ENCODE measurements at regions not wholly inside any gene's neighbourhood (a gene's known extent, or its start where the extent isn't known, plus 50 kb on each side); places are given as distances from the start of the nearest gene placed in this dataset.

DNA sequence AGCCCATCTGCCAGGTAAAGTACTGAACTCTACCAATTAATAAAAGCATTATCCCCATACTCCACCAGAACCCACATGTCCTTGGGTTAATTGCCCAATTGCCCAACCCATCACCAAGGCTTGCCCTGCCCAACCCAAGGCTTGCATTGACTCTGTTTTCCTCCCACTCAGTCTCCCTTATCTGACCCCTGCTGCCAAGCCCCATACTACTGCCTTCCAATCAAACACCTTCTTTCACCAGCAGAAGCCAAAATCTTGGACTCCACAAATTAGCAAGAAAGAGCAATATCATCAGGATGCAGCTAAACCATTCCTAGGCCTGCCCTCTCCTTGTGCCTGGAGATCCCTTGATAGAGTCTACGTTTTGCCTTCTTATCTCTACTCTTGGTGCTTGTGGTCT lies 602.9 kb downstream of the NTRK3 start:
- Histone ChIP-seq H3K14ac (ENCODE audit: insufficient read length) (no peak overlapping the region), H2AK5ac (ENCODE audit: low read depth, low read length) (no peak overlapping the region), H3K23ac (ENCODE audit: insufficient read length) (no peak overlapping the region), H4K20me1 (replicated peaks in 1 of 2; ENCODE audit: control insufficient read depth in 1 of 2, insufficient read depth in 2 of 2, low read length in 2 of 2) (no peaks in the 10 kb centered on the region), H2BK20ac (ENCODE audit: low read length) (no peak overlapping the region), H4K8ac (ENCODE audit: extremely low read depth, insufficient read depth, low read length) (no peak overlapping the region), H3K56ac (replicated peaks; ENCODE audit: insufficient read length, low read depth, low read length) (no peak overlapping the region), H3K4me2 (ENCODE audit: insufficient read depth in 1 of 2, low read depth in 2 of 2, low read length in 2 of 2) (no peak overlapping the region), H2BK120ac (replicated peaks; ENCODE audit: low read depth, low read length) (no peak overlapping the region), H2BK15ac (ENCODE audit: low read length) (no peak overlapping the region), H3K23me2 (ENCODE audit: low read depth, low read length) (peaks cover 2% of the 10 kb centered on the region; the same call in 1 of the 2 replicates), H3K4ac (replicated peaks; ENCODE audit: insufficient read length, low read depth, low read length) (no peak overlapping the region), H3K27me3 (replicated peaks in 1 of 4; ENCODE audit: control insufficient read depth in 3 of 4, extremely low read depth in 1 of 4, insufficient read depth in 3 of 4, low read length in 3 of 4) (no peaks in the 10 kb centered on the region), H2AFZ (ENCODE audit: low read length) (no peak overlapping the region), H3K36me3 (ENCODE audit: control insufficient read depth in 2 of 4, insufficient read depth in 4 of 4, low read length in 3 of 4) (no peaks in the 10 kb centered on the region), H3K4me3 (ENCODE audit: extremely low read depth in 1 of 4, insufficient read depth in 2 of 4, low read depth in 3 of 4, low read length in 4 of 4) (no peak overlapping the region), H4K91ac (replicated peaks; ENCODE audit: insufficient read length, low read length) (no peak overlapping the region), H4K5ac (ENCODE audit: insufficient read length, low read depth, low read length) (no peak overlapping the region), H2BK5ac (ENCODE audit: low read depth, low read length) (no peak overlapping the region), H3K27ac (ENCODE audit: low read depth, low read length) (no peak overlapping the region), H3K18ac (ENCODE audit: extremely low read depth, low read length) (no peak overlapping the region), H3K79me2 (ENCODE audit: control insufficient read depth in 1 of 2, insufficient read depth in 2 of 2, low read length in 2 of 2) (no peaks in the 10 kb centered on the region), H3K9ac (replicated peaks in 1 of 4; ENCODE audit: extremely low read depth in 1 of 4, low read depth in 3 of 4, low read length in 3 of 4) (no peak overlapping the region), H3K4me1 (replicated peaks in 1 of 4; ENCODE audit: control insufficient read depth in 3 of 4, insufficient read depth in 4 of 4, low read length in 3 of 4) (no peaks in the 10 kb centered on the region), H2BK12ac (ENCODE audit: low read depth, low read length) (no peak overlapping the region), H3K9me3 (ENCODE audit: insufficient read depth in 2 of 2, low read depth in 1 of 2, low read length in 1 of 2) (no peaks in the 10 kb centered on the region), H3K79me1 (ENCODE audit: low read depth, low read length) (no peaks in the 10 kb centered on the region)
- CTCF ChIA-PET (ENCODE audit: partially characterized antibody) = no interaction called here
- TF ChIP-seq, protein P1, sequence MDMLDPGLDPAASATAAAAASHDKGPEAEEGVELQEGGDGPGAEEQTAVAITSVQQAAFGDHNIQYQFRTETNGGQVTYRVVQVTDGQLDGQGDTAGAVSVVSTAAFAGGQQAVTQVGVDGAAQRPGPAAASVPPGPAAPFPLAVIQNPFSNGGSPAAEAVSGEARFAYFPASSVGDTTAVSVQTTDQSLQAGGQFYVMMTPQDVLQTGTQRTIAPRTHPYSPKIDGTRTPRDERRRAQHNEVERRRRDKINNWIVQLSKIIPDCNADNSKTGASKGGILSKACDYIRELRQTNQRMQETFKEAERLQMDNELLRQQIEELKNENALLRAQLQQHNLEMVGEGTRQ (IDR thresholded peaks at IDR 0.05; ENCODE audit: low read length) = no peak
- no peak for TF ChIP-seq CBX5 (IDR thresholded peaks at IDR 0.05; ENCODE audit: low read depth, low read length)
- no peak for TF ChIP-seq RFX5 (IDR thresholded peaks at IDR 0.05; ENCODE audit: borderline replicate concordance, low read depth, low read length)
- no peak for TF ChIP-seq SIRT6 (IDR thresholded peaks at IDR 0.05; ENCODE audit: low read length)
- TF ChIP-seq HDAC6 (IDR thresholded peaks at IDR 0.05; ENCODE audit: low read depth, low read length) = no peak
- POLR2A ChIA-PET (ENCODE audit: partially characterized antibody) = no interaction called here
- DNase-seq (ENCODE audit: low read depth in 1 of 2, low spot score in 2 of 2) (no peak), FAIRE-seq (no peak)
- WGBS, 2 experiments (ENCODE audit: extremely low coverage in 1 of 2, insufficient coverage in 1 of 2, insufficient read length in 1 of 2, insufficient replicate concordance in 2 of 2, low coverage in 1 of 2, low lambda C conversion rate in 2 of 2, missing lambda C conversion rate in 1 of 2) = 77% methylated on average over 1 of the region's 1 CpG; no CpG with 5 or more reads in 1 of the 2 experiments
